BE2C (cell line): ENCODE measurements at regions not wholly inside any gene's neighbourhood (a gene's known extent, or its start where the extent isn't known, plus 50 kb on each side); places are given as distances from the start of the nearest gene placed in this dataset.

ENCODE experiments used
- DNase-seq: peaks from one replicate; pipeline ENCODE4 v3.0.0-alpha.2; 2020
- H3K27me3 ChIP-seq: fragments of 250-450 bp; sonication (Bioruptor Pico); 2 replicates; pipeline ENCODE4 v1.5.1; 2020; ENCODE audit warnings: mild to moderate bottlenecking
- H3K36me3 ChIP-seq: fragments of 250-450 bp; sonication (Bioruptor Pico); 2 replicates; pipeline ENCODE4 v1.5.1; 2020; ENCODE audit warnings: mild to moderate bottlenecking
- H3K4me1 ChIP-seq: fragments of 250-450 bp; sonication (Bioruptor Pico); 2 replicates; pipeline ENCODE4 v1.5.1; 2020
- H3K4me3 ChIP-seq: 2 replicates; pipeline ENCODE4 v1.5.1; 2011; ENCODE audit warnings: low read depth, low read length
- H3K9me3 ChIP-seq: fragments of 250-450 bp; sonication (Bioruptor Pico); 2 replicates; pipeline ENCODE4 v1.5.1; 2020
- TF ChIP-seq, protein P1 (sequence below): IDR thresholded peaks from 2 replicates; pipeline ENCODE4 v1.5.1; 2012; ENCODE audit warnings: mild to moderate bottlenecking, low read depth, low read length

DNA sequence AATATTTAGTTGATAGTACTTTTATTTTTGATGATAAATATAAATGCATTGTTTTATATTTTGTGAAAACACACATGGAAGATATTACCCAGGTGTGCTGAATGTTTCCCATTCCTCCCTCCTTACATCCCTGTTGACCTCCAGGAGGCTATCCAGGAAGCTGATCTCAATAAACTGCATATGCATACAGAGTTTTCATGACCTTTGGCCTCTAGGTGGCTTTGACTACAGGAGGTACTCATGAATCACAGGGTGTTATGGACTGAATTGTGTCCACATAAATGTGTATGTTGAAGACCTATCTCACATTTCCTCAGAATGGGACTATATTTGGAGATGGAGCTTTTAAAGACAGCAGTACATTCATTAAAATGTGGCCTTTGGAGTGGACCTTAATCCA lies 914.9 kb upstream of the NCAM2 start:
- no peaks in the 10 kb centered on the region; the same call in 1 of the 2 replicates for H3K4me1 ChIP-seq
- no peak overlapping the region for H3K4me3 ChIP-seq
- no peaks in the 10 kb centered on the region for H3K27me3 ChIP-seq
- no peaks in the 10 kb centered on the region for H3K9me3 ChIP-seq
- DNase-seq, result no peak
- H3K36me3 ChIP-seq, result no peaks in the 10 kb centered on the region
- TF ChIP-seq, protein P1, sequence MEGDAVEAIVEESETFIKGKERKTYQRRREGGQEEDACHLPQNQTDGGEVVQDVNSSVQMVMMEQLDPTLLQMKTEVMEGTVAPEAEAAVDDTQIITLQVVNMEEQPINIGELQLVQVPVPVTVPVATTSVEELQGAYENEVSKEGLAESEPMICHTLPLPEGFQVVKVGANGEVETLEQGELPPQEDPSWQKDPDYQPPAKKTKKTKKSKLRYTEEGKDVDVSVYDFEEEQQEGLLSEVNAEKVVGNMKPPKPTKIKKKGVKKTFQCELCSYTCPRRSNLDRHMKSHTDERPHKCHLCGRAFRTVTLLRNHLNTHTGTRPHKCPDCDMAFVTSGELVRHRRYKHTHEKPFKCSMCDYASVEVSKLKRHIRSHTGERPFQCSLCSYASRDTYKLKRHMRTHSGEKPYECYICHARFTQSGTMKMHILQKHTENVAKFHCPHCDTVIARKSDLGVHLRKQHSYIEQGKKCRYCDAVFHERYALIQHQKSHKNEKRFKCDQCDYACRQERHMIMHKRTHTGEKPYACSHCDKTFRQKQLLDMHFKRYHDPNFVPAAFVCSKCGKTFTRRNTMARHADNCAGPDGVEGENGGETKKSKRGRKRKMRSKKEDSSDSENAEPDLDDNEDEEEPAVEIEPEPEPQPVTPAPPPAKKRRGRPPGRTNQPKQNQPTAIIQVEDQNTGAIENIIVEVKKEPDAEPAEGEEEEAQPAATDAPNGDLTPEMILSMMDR, result no peak

DNA sequence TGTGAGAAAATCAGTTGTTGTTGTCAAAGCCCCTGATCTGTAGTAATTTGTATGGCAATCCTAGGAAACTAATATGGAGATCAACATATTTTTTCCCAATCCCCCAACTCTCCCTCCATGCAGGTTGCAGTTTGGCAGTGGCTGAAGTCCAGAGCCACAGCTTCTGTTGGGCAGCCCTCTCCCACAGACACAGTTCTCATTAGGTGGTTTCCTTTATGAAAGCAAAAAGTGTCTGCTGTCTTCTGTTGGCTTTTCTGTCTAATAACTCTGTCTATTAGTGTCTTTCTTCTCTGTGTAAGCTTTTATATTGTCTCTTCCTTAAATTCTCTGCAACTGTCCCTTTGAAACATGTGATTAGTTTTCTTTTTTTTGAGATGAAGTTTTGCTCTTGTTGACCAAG lies 914.3 kb upstream of the NCAM2 start:
- TF ChIP-seq, protein P1, result no peak

DNA sequence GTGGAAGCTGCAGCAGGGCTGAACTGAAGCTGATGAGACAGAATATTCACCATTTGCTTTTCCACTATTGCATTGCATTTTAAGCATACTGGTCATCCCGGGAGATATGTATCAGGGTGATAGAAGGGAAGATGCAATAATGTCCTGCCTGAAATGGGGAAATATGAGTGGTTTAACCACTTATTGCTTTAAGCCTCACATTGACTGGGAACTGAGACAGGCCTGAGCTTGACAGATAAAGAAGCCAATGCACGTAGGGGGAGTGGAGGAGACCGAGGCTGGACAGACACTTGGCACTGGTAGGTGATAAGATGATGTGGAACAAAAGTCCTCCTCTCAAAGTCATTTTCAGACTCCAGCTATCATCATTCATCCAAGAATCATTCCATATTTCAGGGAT lies 911.7 kb upstream of the NCAM2 start:
- H3K36me3 ChIP-seq, result no peaks in the 10 kb centered on the region
- DNase-seq, result no peak
- no peak overlapping the region for H3K4me3 ChIP-seq
- H3K9me3 ChIP-seq, result no peaks in the 10 kb centered on the region
- TF ChIP-seq, protein P1, result no peak
- H3K4me1 ChIP-seq, result no peaks in the 10 kb centered on the region
- no peaks in the 10 kb centered on the region for H3K27me3 ChIP-seq

More for the DNA sequence above, 914.3 kb upstream of the NCAM2 start:
- no peak for DNase-seq
- no peaks in the 10 kb centered on the region; the same call in 1 of the 2 replicates for H3K4me1 ChIP-seq
- no peaks in the 10 kb centered on the region for H3K9me3 ChIP-seq
- no peaks in the 10 kb centered on the region for H3K27me3 ChIP-seq
- H3K4me3 ChIP-seq, result no peak overlapping the region
- H3K36me3 ChIP-seq, result no peaks in the 10 kb centered on the region

DNA sequence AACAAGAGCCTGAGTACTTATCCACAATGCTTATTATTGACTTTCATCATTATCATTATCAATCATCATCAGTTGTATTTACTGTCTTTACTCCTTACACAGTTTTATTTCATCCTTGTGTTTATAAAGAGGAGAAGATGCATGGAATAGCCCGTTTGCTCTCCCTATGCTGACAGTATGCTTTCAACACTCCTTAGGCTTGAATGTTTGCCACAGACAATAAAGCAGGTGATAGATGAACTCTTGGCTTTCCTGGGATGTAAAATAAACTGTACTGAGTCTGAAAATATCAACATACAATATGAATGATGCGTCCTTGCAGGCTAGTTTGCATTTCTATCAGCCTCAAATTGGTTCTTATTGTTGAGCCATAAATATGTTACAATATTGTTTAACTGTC lies 891.8 kb upstream of the NCAM2 start:
- no peak for DNase-seq
- no peaks in the 10 kb centered on the region for H3K9me3 ChIP-seq
- TF ChIP-seq, protein P1, result no peak
- no peaks in the 10 kb centered on the region; the same call in 1 of the 2 replicates for H3K4me1 ChIP-seq
- H3K27me3 ChIP-seq, result no peaks in the 10 kb centered on the region
- H3K4me3 ChIP-seq, result no peak overlapping the region
- H3K36me3 ChIP-seq, result no peaks in the 10 kb centered on the region

DNA sequence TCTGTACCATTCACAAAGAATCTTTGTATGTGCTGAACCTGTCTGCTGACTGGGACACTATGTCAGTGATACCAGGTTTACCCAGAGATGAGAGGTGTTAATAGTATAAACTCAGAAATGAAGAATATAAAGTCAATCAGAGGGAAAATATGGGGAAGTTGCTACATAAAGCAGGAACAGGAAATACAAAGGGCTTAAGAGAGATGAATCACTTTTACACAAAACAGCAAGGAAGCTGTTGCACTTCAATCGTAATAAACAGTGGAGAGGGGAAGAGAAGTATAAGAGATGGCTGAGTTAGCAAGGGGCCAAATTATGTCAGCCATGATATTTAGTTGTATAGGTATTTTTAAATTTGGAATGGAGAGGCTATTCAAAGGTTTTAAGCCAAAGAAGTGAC lies 890.2 kb upstream of the NCAM2 start:
- TF ChIP-seq, protein P1, result no peak
- Histone ChIP-seq H3K4me3 (no peak overlapping the region), H3K9me3 (no peaks in the 10 kb centered on the region), H3K4me1 (no peaks in the 10 kb centered on the region), H3K36me3 (no peaks in the 10 kb centered on the region), H3K27me3 (no peaks in the 10 kb centered on the region)
- DNase-seq, result no peak

DNA sequence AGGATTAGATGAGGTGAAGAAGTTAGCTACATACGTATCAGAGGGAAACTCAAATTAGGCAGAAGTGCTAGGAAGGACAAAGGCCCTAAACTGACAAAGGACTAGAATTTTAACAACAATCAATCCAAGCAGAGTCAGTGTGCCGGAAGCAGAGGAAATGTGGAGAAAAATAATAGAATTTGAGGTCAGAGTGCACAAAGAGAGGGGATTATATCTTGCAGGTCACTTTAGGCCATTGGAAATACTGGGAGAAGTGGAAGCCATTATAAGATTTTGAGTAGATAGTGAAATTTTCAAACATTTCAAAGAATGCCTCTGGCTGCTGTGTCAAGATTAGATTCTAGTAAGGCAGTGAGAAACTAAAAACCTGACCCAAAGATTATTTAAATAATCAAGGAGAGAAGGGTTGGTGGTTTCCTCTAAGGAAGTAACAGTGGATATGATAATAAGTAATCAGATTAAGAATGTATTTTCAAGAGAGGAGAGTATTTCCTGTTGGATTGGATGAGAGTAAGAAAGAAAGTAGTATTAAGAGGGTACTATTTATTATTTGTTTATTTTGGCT lies 889.2 kb upstream of the NCAM2 start:
- Histone ChIP-seq H3K9me3 (no peaks in the 10 kb centered on the region), H3K27me3 (no peaks in the 10 kb centered on the region), H3K36me3 (no peaks in the 10 kb centered on the region), H3K4me3 (no peak overlapping the region), H3K4me1 (no peaks in the 10 kb centered on the region)
- TF ChIP-seq, protein P1, result no peak
- no peak for DNase-seq
